ENCODE measurements at regions not wholly inside any gene's neighbourhood (a gene's known extent, or its start where the extent isn't known, plus 50 kb on each side); places are given as distances from the start of the nearest gene placed in this dataset.

DNA sequence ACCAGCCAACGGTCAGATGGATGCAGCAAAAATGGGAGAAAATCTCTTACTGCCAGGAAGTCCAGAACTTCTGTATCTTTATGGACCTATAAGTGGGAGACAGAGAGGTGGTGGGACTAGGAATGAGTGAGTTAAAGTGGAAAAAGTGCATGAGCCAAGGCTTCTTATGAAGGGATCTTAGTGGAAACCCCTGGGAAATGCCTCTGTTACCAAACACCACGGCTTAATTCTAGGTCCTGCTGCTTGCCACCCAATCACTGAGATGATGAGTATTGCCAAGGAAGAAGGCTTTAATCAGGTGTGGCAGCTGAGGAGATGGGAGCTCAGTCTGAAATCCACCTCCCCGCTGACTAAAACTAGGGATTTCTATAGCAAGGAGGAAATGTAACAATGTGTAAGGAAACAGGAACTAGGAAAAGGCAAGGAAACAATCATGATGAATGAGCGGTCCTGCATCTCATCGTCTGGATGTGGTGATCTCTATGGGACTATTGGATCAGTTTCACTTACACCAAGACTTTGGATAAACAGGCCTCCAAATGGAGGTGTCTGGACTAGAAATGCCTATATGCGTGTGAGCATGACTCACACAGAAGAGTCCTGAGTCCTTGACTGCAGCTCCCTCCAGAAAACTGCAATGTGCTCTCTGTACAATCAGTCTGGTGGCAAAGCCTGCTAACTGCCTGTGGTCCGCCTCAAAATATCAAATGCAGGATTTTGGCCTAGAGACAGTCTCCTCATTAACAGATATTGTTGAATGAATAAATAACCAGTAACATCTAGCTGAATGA lies 98.2 kb upstream of the PRR16 start:
- peak; percentile 36 for DNase-seq

- DNase-seq, result no peak
Measured at GRCh38 chr5:120367896-120368634, 96.0 kb upstream of the PRR16 start.

DNA sequence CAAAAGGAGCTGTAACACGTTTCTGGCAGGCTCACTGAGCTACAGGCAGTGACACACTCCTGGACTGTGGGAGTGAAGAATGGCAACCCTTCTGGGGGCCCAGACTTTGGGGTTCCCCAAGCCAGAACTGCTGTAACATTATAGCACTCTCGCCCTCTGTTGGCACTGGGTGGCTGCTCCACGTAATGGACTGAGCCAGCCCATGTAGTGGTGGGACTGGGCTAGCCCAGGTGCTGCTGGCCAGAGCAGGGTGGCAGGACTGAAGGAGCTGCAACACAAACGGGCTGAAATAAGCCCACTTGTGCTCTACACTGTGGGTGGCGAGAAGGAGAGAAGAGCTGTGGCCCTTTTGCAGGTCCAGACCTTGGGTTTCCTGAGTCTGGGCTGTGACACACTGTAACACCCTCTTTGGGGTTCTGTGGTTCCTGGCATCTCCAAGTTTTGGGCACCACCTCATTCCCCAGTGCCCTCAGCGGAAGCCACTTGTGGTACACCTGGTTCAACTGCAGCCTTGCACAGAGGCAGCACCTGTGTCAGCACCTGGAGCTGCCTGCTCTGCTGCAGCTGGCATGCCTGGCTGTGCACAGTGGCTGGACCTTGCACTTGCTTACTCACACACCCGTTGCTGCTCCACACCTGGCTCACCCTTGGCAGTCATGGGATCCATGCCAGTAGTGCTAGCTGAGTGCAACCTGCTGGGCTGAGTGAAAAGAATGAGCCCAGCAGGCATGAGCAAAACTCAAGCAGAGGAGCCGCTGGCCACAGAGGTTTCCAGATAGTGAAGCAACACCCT lies 95.0 kb upstream of the PRR16 start:
- DNase-seq, result no peak

DNA sequence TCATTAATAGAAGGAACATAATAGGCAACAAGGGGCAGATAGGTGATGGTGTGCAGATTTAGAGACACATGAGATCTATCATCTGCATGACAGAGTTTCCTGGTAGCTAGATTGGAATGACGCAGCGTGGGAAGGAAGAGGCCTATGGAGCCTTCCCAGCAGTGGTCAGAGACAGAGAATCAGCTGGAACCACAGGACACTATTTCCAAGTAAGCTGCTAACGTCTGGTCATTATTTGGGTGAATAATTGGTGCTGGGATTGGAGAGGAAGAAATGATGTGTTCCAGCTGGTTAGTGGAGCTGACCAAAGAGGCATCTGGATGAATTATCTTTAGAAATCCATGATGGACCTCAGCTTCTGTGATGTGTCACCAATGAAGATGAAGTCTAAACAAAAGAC lies 91.2 kb upstream of the PRR16 start:
- no peak for DNase-seq

- no peak for DNase-seq
Measured at GRCh38 chr5:120375248-120375647, 88.9 kb upstream of the PRR16 start.

GRCh38 chr5:120380644-120381043 lies 83.5 kb upstream of the PRR16 start:
- DNase-seq, result no peak

DNA sequence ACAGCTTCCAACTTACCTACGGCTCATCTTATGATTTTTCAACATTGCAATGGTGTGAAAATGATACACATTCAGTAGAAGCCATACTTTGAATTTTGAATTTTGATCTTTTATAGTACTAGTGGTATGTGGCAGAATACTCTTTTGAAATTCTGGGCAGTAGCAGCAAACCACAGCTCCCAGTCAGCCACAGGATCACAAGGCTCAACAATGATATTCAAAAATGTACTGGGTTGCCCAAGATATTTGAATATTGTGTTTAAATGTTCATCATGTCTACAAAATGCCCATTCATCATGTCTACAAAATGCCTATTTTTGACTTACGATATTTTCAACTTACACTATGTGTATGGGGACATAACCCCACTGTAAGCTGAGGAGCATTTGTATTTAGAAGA lies 81.3 kb upstream of the PRR16 start:
- no peak for DNase-seq

DNA sequence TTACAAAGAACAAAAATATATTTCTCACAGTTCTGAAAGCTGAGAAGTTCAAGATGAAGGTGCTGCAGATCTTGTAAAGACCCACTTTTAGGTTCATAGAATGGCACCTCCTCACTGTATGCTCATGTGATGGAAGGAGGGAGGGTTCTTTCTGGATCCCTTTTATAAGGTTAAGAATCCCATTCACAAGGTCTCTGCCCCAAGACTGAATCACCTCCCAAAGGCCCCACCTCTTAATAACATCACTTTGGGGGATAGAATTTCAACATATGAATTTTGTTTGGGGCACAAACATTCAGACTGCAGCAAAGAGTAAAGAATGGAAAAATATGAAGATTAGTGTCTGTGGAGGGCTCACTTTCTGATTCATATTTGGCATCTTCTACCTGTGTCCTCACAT lies 77.1 kb upstream of the PRR16 start:
- DNase-seq, result no peak

GRCh38 chr5:120388016-120388781 lies 75.9 kb upstream of the PRR16 start:
- peak; percentile 94 for DNase-seq

GRCh38 chr5:120394259-120394658 lies 69.8 kb upstream of the PRR16 start:
- DNase-seq, result no peak

DNA sequence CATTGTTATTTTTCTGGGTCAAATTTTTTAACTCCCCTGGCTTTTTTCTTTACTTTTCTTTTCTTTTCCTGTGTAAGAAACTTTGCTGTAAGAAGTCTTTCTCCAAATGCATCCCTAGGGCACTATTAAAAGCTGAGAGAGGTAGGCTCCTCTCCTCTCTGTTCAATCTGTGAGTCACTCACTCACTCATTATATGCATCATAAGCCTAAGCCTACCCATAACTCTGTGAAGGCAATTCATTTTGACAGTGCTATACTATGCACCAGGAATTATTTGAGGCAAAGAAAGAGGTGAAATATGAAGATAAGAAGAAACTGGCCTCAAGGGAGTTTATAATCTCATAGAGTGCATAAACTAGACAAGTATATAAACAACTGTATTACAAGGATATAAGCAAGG lies 67.9 kb upstream of the PRR16 start:
- peak; percentile 60 for DNase-seq

DNA sequence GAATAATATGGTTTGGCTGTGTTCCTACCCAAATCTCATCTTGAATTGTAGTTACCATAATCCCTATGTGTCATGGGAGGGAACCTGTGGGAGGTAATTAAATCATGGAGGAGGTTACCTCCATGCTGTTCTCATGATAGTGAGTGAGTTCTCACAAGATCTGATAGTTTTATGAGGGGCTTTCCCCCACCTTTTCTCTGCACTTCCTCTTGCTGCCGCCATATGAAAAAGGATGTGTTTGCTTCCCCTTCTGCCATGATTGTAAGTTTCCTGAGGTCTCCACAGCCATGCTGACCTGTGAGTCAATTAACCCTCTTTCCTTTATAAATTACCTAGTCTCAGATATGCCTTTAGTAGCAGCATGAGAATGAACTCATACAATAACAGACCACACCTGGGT lies 63.7 kb upstream of the PRR16 start:
- DNase-seq, result no peak

GRCh38 chr5:120402606-120403005 lies 61.5 kb upstream of the PRR16 start:
- no peak for DNase-seq

DNA sequence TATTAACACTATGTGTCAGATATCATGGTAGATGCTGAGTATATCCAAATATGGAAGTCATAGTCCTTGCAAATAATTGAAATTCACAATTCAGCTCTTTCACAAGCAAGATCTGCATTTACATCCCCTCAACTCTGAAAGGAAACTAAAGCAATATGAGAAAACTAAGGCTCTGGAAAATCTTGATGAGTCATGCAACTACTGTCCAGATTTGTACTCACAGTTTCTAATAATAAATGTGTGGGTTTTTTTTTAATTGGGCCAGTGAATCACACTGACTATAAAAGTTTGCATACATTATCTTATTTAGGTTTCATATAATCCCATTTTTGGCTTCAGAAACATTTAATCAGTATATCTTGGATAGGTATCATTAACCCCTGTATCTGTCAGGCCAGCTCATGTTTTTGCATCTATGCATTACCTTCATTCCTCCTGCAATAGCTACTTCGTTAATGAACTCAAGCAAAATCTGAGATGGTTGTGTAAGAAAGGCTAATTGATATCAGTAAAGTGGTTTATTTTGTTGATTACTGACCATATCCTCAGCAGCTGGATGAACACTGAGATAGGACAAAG lies 58.7 kb upstream of the PRR16 start:
- DNase-seq, result peak; percentile 79

DNA sequence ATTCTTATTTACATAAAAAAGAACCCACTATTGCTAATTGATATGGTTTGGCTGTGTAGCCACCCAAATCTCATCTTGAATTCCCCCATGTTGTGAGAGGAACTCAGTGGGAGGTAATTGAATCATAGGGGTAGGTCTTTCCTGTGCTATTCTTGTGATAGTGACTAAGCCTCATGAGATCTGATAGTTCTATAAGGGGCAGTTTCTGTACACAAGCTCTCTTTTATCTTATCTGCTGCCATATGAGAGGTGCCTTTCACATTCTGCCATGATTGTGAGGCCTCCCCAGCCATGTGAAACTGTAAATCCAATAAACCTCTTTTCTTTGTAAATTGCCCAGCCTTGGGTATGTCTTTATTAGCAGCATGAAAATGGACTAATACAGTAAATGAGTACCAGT lies 58.2 kb upstream of the PRR16 start:
- DNase-seq, result peak; percentile 76

DNA sequence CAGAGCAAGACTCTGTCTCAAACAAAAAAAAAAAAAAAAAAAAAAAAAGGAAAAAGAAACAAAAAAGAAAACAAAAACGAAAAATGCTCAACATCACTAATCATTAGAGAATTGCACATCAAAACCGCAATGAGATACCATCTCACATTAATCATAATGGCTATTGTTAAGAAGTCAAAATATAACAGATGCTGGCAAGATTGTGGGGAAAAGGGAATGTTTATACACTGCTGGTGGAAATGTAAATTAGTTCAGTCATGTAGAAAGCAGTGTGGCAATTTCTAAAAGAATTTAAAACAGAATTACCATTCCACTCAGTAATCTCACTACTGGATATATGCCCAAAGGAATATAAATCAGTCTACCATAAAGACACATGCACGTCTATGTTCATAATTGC lies 50.4 kb upstream of the PRR16 start:
- peak; percentile 26 for DNase-seq
